ENCODE measurements at regions not wholly inside any gene's neighbourhood (a gene's known extent, or its start where the extent isn't known, plus 50 kb on each side); places are given as distances from the start of the nearest gene placed in this dataset.

DNA sequence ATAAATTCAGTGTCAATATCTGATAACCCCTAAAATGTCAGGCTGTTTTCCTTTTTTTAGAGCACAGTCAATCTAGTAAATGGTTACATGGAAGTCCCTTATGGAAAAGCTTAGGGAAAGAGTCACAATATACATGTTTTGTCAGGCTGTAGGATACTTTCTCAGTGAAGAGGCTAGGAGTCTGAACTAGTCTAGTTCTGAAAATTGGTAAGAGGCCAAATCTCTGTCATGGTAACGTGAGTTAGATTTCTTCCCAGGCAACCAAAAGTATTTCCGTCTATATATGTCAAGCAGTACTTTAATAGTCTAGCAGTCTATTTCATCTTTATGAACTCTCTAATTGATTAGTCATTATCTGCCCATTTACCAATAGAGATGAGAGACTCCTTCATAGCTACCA is 215.9 kb upstream of the LRRC3B start:
- intact Hi-C loops (cut with micrococcal nuclease; ENCODE audit: unreplicated experiment), result no loop called here
- POLR2A ChIA-PET, result no interaction called here
- no peaks in the 10 kb centered on the region for H3K36me3 ChIP-seq (ENCODE audit: control insufficient read depth, insufficient read depth, low read length)
- H3K9me3 ChIP-seq, result no peaks in the 10 kb centered on the region
- no TSS peak for BruUV-seq (replicated peaks)
- H3K27me3 ChIP-seq (replicated peaks; ENCODE audit: control insufficient read depth, insufficient read depth, low read length), result no peaks in the 10 kb centered on the region
- Mint-ChIP-seq H3K36me3 (ENCODE audit: insufficient read depth, unreplicated experiment) (no peaks in the 10 kb centered on the region), H3K4me3 (ENCODE audit: unreplicated experiment) (no peak overlapping the region), H3K27ac (ENCODE audit: unreplicated experiment) (no peak overlapping the region), H3K27me3 (ENCODE audit: insufficient read depth, unreplicated experiment) (no peaks in the 10 kb centered on the region), H3K4me1 (ENCODE audit: low read depth, unreplicated experiment) (no peaks in the 10 kb centered on the region), H3K9me3 (ENCODE audit: unreplicated experiment) (no peaks in the 10 kb centered on the region)
- CTCF ChIA-PET, result no interaction called here
- no peak overlapping the region for H3K4me3 ChIP-seq (ENCODE audit: low read depth, low read length)
- TF ChIP-seq, protein P1, sequence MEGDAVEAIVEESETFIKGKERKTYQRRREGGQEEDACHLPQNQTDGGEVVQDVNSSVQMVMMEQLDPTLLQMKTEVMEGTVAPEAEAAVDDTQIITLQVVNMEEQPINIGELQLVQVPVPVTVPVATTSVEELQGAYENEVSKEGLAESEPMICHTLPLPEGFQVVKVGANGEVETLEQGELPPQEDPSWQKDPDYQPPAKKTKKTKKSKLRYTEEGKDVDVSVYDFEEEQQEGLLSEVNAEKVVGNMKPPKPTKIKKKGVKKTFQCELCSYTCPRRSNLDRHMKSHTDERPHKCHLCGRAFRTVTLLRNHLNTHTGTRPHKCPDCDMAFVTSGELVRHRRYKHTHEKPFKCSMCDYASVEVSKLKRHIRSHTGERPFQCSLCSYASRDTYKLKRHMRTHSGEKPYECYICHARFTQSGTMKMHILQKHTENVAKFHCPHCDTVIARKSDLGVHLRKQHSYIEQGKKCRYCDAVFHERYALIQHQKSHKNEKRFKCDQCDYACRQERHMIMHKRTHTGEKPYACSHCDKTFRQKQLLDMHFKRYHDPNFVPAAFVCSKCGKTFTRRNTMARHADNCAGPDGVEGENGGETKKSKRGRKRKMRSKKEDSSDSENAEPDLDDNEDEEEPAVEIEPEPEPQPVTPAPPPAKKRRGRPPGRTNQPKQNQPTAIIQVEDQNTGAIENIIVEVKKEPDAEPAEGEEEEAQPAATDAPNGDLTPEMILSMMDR (IDR thresholded peaks at IDR 0.05; ENCODE audit: insufficient read depth in 1 of 2, low read depth in 1 of 2, low read length in 1 of 2, severe bottlenecking in 1 of 2, unreplicated experiment in 1 of 2), result no peak
- DNase-seq, result no peak
- H3K4me1 ChIP-seq, result no peaks in the 10 kb centered on the region

DNA sequence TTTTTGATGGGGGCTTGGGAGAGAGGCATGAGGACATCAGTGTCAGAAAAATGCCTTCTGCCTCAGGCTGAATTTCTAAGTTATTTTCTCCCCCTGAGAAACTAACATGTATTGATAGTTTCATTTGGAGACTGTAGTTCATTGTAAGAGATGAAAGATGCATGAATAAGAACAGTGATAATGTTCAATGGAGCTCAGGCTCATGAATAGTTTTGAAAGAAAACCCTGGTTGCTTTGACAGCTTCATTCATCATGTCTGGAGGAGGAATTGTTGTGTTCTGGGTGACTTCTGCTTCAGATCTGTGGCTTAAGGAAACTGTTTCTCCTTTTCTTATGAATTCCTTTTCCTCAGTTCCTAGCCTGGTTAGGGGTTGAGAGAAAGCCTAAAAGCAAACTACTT is 204.0 kb upstream of the LRRC3B start:
- Histone ChIP-seq H3K36me3 (ENCODE audit: control insufficient read depth, insufficient read depth, low read length) (no peaks in the 10 kb centered on the region), H3K4me1 (no peaks in the 10 kb centered on the region), H3K27me3 (replicated peaks; ENCODE audit: control insufficient read depth, insufficient read depth, low read length) (no peaks in the 10 kb centered on the region), H3K4me3 (ENCODE audit: low read depth, low read length) (no peak overlapping the region), H3K9me3 (no peaks in the 10 kb centered on the region)
- Mint-ChIP-seq H3K27me3 (ENCODE audit: insufficient read depth, unreplicated experiment) (no peaks in the 10 kb centered on the region), H3K9me3 (ENCODE audit: unreplicated experiment) (peaks cover 18% of the 10 kb centered on the region), H3K36me3 (ENCODE audit: insufficient read depth, unreplicated experiment) (no peaks in the 10 kb centered on the region), H3K27ac (ENCODE audit: unreplicated experiment) (no peak overlapping the region), H3K4me1 (ENCODE audit: low read depth, unreplicated experiment) (no peaks in the 10 kb centered on the region), H3K4me3 (ENCODE audit: unreplicated experiment) (no peak overlapping the region)
- intact Hi-C loops (cut with micrococcal nuclease; ENCODE audit: unreplicated experiment), result no loop called here
- TF ChIP-seq, protein P1 (IDR thresholded peaks at IDR 0.05; ENCODE audit: insufficient read depth in 1 of 2, low read depth in 1 of 2, low read length in 1 of 2, severe bottlenecking in 1 of 2, unreplicated experiment in 1 of 2), result no peak
- CTCF ChIA-PET, result no interaction called here
- no TSS peak for BruUV-seq (replicated peaks)
- DNase-seq, result no peak
- POLR2A ChIA-PET, result no interaction called here

DNA sequence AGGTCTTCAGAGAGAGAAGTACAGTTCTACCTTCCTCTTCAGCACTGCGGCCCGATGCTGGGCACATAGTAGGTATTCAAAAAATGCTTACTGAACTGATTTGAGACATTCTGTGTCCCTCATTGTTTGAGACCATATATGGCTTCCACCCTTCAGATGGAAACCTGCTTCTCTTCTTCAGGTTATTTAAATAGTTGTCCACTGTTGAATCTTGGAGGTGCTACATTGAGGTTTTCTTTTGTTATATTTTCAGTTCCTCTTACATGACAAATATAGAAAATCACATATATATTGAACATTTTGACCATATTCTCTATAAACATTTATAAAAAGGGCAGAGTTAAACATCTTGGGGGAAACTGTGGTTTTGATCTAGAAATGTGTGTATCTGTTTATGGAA is 200.2 kb upstream of the LRRC3B start:
- POLR2A ChIA-PET, result no interaction called here
- no peaks in the 10 kb centered on the region for H3K4me1 Mint-ChIP-seq (ENCODE audit: low read depth, unreplicated experiment)
- TF ChIP-seq, protein P1 (IDR thresholded peaks at IDR 0.05; ENCODE audit: insufficient read depth in 1 of 2, low read depth in 1 of 2, low read length in 1 of 2, severe bottlenecking in 1 of 2, unreplicated experiment in 1 of 2), result no peak
- intact Hi-C loops (cut with micrococcal nuclease; ENCODE audit: unreplicated experiment), result no loop called here
- H3K4me3 Mint-ChIP-seq (ENCODE audit: unreplicated experiment), result no peak overlapping the region
- Histone ChIP-seq H3K4me3 (ENCODE audit: low read depth, low read length) (no peak overlapping the region), H3K27me3 (replicated peaks; ENCODE audit: control insufficient read depth, insufficient read depth, low read length) (no peaks in the 10 kb centered on the region), H3K36me3 (ENCODE audit: control insufficient read depth, insufficient read depth, low read length) (no peaks in the 10 kb centered on the region), H3K4me1 (no peaks in the 10 kb centered on the region), H3K9me3 (no peaks in the 10 kb centered on the region)
- no peak overlapping the region for H3K27ac Mint-ChIP-seq (ENCODE audit: unreplicated experiment)
- CTCF ChIA-PET, result no interaction called here
- H3K36me3 Mint-ChIP-seq (ENCODE audit: insufficient read depth, unreplicated experiment), result no peaks in the 10 kb centered on the region
- no peaks in the 10 kb centered on the region for H3K9me3 Mint-ChIP-seq (ENCODE audit: unreplicated experiment)
- no peaks in the 10 kb centered on the region for H3K27me3 Mint-ChIP-seq (ENCODE audit: insufficient read depth, unreplicated experiment)
- DNase-seq, result no peak
- BruUV-seq (replicated peaks), result no TSS peak

Measured in Caco-2 (cell line).